PC-3 (cell line): ENCODE measurements at regions not wholly inside any gene's neighbourhood (a gene's known extent, or its start where the extent isn't known, plus 50 kb on each side); places are given as distances from the start of the nearest gene placed in this dataset.

Source experiments
- ATAC-seq: fragments of 200-7000 bp; cut with Tn5 transposase; 2 replicates; pipeline ENCODE4 v1.9.1; 2020; ENCODE audit warnings: mild to moderate bottlenecking, moderate library complexity
- BruUV-seq: library from RNA; stranded (reverse); fragments of 400-500 nt; replicated peaks from 2 replicates; lab custom pipeline; 2021; lab: Mats Ljungman, UMichigan
- CTCF ChIA-PET: fragments of 300-600 bp; sonication (Branson Sonifier 250); formaldehyde crosslinking; loops from one replicate; lab custom pipeline; 2022; ENCODE audit warnings: antibody characterized with exemption; lab: Charles Lee
- POLR2A ChIA-PET: fragments of 300-600 bp; sonication (Branson Sonifier 250); formaldehyde crosslinking; loops from one replicate; lab custom pipeline; 2022; ENCODE audit warnings: antibody characterized with exemption; ENCODE audit not compliant: unreplicated experiment; lab: Charles Lee
- DNase-seq: peaks from one replicate; pipeline ENCODE4 v3.0.0-alpha.2; 2015
- H2AFZ ChIP-seq: fragments of 300-600 bp; sonication (generic); 2 replicates; pipeline ENCODE4 v1.6.0; 2016; ENCODE audit warnings: antibody characterized with exemption, low read length
- H3F3A ChIP-seq: fragments of 300-600 bp; sonication (generic); one replicate; pipeline ENCODE4 v1.6.0; 2017; ENCODE audit warnings: antibody characterized with exemption, low read length, control low read depth, mild to moderate bottlenecking; ENCODE audit not compliant: unreplicated experiment
- H3K27ac ChIP-seq: fragments of 300-600 bp; sonication (generic); 2 replicates; pipeline ENCODE4 v1.5.1; 2016; ENCODE audit warnings: mild to moderate bottlenecking, low read length
- H3K27me3 ChIP-seq: fragments of 300-600 bp; sonication (generic); 2 replicates; pipeline ENCODE4 v1.6.1; 2016; ENCODE audit warnings: low read length, mixed read lengths
- H3K36me3 ChIP-seq: fragments of 300-600 bp; sonication (generic); 2 replicates; pipeline ENCODE4 v1.6.1; 2016; ENCODE audit warnings: low read depth, mixed run types, low read length, mixed read lengths
- H3K4me1 ChIP-seq: fragments of 300-600 bp; sonication (generic); 2 replicates; pipeline ENCODE4 v1.5.1; 2016; ENCODE audit warnings: low read length; ENCODE audit not compliant: insufficient read depth
- H3K4me2 ChIP-seq: fragments of 300-600 bp; sonication (generic); 2 replicates; pipeline ENCODE4 v1.6.0; 2016; ENCODE audit warnings: low read length
- H3K4me3 ChIP-seq: fragments of 300-600 bp; sonication (generic); 2 replicates; pipeline ENCODE4 v1.5.1; 2016; ENCODE audit warnings: mild to moderate bottlenecking, low read length, mixed read lengths
- H3K79me2 ChIP-seq: fragments of 300-600 bp; sonication (generic); 2 replicates; pipeline ENCODE4 v1.6.1; 2017; ENCODE audit warnings: low read length, mixed read lengths
- H3K9ac ChIP-seq: fragments of 300-600 bp; sonication (generic); 2 replicates; pipeline ENCODE4 v1.6.0; 2016; ENCODE audit warnings: mild to moderate bottlenecking, low read length
- H3K9me2 ChIP-seq: fragments of 300-600 bp; sonication (generic); replicated peaks from 2 replicates; pipeline ENCODE4 v1.6.1; 2016; ENCODE audit warnings: mixed run types, low read length, mixed read lengths
- H3K9me3 ChIP-seq: fragments of 300-600 bp; sonication (generic); 2 replicates; pipeline ENCODE4 v1.6.1; 2016; ENCODE audit warnings: low read length, mixed read lengths
- H4K20me1 ChIP-seq: fragments of 300-600 bp; sonication (generic); 2 replicates; pipeline ENCODE4 v1.6.1; 2016; ENCODE audit warnings: low read length, mixed read lengths
- CTCF ChIP-seq: fragments of 300-600 bp; sonication (generic); conservative IDR thresholded peaks from 2 replicates; pipeline ENCODE4 v1.5.1; 2017; ENCODE audit warnings: antibody characterized with exemption, low read depth, mild to moderate bottlenecking, low read length
- EZH2 ChIP-seq: fragments of 300-600 bp; sonication (generic); IDR thresholded peaks from one replicate; pipeline ENCODE4 v1.6.1; 2017; ENCODE audit warnings: antibody characterized with exemption, mild to moderate bottlenecking, low read length; ENCODE audit not compliant: unreplicated experiment
- EZH2phosphoT487 ChIP-seq: fragments of 300-600 bp; sonication (generic); IDR thresholded peaks from 2 replicates; pipeline ENCODE4 v1.6.1; 2018; ENCODE audit warnings: mild to moderate bottlenecking, antibody characterized with exemption, low read length, borderline replicate concordance
- intact Hi-C: fragments of 100-400 bp; cut with micrococcal nuclease; formaldehyde crosslinking; loops from 2 replicates; pipeline ENCODE4 v1.9.0; 2023

GRCh38 chr7:52317921-52318320 is 717.5 kb upstream of the POM121L12 start:
- no peaks in the 10 kb centered on the region for H3K27me3 ChIP-seq
- TF ChIP-seq EZH2phosphoT487 (no peak), CTCF (no peak), EZH2 (no peak)
- H4K20me1 ChIP-seq, result no peaks in the 10 kb centered on the region
- H3K9ac ChIP-seq, result no peak overlapping the region
- H3K79me2 ChIP-seq, result no peaks in the 10 kb centered on the region
- intact Hi-C loops, result no loop called here
- CTCF ChIA-PET, result no interaction called here
- DNase-seq, result no peak
- BruUV-seq, result no TSS peak
- H3K27ac ChIP-seq, result no peak overlapping the region
- no peak overlapping the region for H3K4me2 ChIP-seq
- H3F3A ChIP-seq, result no peaks in the 10 kb centered on the region
- no peak for ATAC-seq
- H3K4me1 ChIP-seq, result no peaks in the 10 kb centered on the region
- H3K9me3 ChIP-seq, result peaks cover 14% of the 10 kb centered on the region; the same call in 1 of the 2 replicates
- POLR2A ChIA-PET, result no interaction called here
- H3K36me3 ChIP-seq, result no peaks in the 10 kb centered on the region
- no peak overlapping the region for H3K4me3 ChIP-seq
- H3K9me2 ChIP-seq, result no peaks in the 10 kb centered on the region
- H2AFZ ChIP-seq, result no peak overlapping the region

GRCh38 chr7:52311886-52312285 is 723.5 kb upstream of the POM121L12 start:
- ATAC-seq (no peak), DNase-seq (no peak)
- Histone ChIP-seq H3K79me2 (no peaks in the 10 kb centered on the region), H3F3A (no peaks in the 10 kb centered on the region), H3K4me3 (no peak overlapping the region), H3K4me1 (no peaks in the 10 kb centered on the region), H3K9me2 (no peaks in the 10 kb centered on the region), H2AFZ (no peak overlapping the region), H3K36me3 (no peaks in the 10 kb centered on the region), H3K27ac (no peak overlapping the region), H3K4me2 (no peak overlapping the region), H3K9ac (no peak overlapping the region), H3K27me3 (no peaks in the 10 kb centered on the region), H3K9me3 (no peaks in the 10 kb centered on the region; the same call in 1 of the 2 replicates), H4K20me1 (no peaks in the 10 kb centered on the region)
- CTCF ChIA-PET, result no interaction called here
- intact Hi-C loops, result no loop called here
- POLR2A ChIA-PET, result no interaction called here
- no peak for TF ChIP-seq CTCF
- no peak for TF ChIP-seq EZH2phosphoT487
- no peak for TF ChIP-seq EZH2
- no TSS peak for BruUV-seq

- H2AFZ ChIP-seq, result no peak overlapping the region
- no peak overlapping the region for H3K4me2 ChIP-seq
- no peaks in the 10 kb centered on the region for H3K9me2 ChIP-seq
- no peaks in the 10 kb centered on the region for H3F3A ChIP-seq
- no TSS peak for BruUV-seq
- DNase-seq (no peak), ATAC-seq (no peak)
- H3K4me1 ChIP-seq, result no peaks in the 10 kb centered on the region
- H3K27me3 ChIP-seq, result no peaks in the 10 kb centered on the region
- no peaks in the 10 kb centered on the region; the same call in 1 of the 2 replicates for H3K9me3 ChIP-seq
- no peaks in the 10 kb centered on the region for H3K36me3 ChIP-seq
- TF ChIP-seq EZH2, result no peak
- no peak for TF ChIP-seq EZH2phosphoT487
- TF ChIP-seq CTCF, result no peak
- no peaks in the 10 kb centered on the region for H3K79me2 ChIP-seq
- no peak overlapping the region for H3K4me3 ChIP-seq
- H3K9ac ChIP-seq, result no peak overlapping the region
- no peaks in the 10 kb centered on the region for H4K20me1 ChIP-seq
- POLR2A ChIA-PET, result no interaction called here
- intact Hi-C loops, result no loop called here
- CTCF ChIA-PET, result no interaction called here
- no peak overlapping the region for H3K27ac ChIP-seq
Observed at GRCh38 chr7:52309631-52310030, 725.8 kb upstream of the POM121L12 start.
